Hepatocyte (in vitro differentiated cells): ENCODE measurements at regions not wholly inside any gene's neighbourhood (a gene's known extent, or its start where the extent isn't known, plus 50 kb on each side); places are given as distances from the start of the nearest gene placed in this dataset.

Experiments used
- CTCF ChIP-seq: fragments of 200-600 bp; sonication (generic); IDR thresholded peaks from 2 replicates; pipeline ENCODE4 v1.5.1; 2016; ENCODE audit warnings: antibody characterized with exemption, mild to moderate bottlenecking; ENCODE audit not compliant: poor library complexity
- EZH2 ChIP-seq: fragments of 200-600 bp; sonication (generic); IDR thresholded peaks from 2 replicates; pipeline ENCODE4 v1.6.1; 2016; ENCODE audit warnings: antibody characterized with exemption, mild to moderate bottlenecking, borderline replicate concordance

GRCh38 chrX:40502688-40503087 is 78.1 kb upstream of the ATP6AP2 start:
- no peak for TF ChIP-seq CTCF
- no peak for TF ChIP-seq EZH2
